Osteocyte (in vitro differentiated cells): ENCODE measurements at regions not wholly inside any gene's neighbourhood (a gene's known extent, or its start where the extent isn't known, plus 50 kb on each side); places are given as distances from the start of the nearest gene placed in this dataset.

ENCODE experiments used
- DNase-seq: peaks from one replicate; pipeline ENCODE4 v3.0.0; 2021; ENCODE audit warnings: mixed read lengths; ENCODE audit not compliant: unreplicated experiment; ENCODE audit errors: extremely low spot score
- H3K27ac Mint-ChIP-seq: one replicate; pipeline ENCODE4 v1.8.0; 2021; ENCODE audit warnings: mild to moderate bottlenecking, mixed read lengths; ENCODE audit not compliant: unreplicated experiment
- H3K27me3 Mint-ChIP-seq: one replicate; pipeline ENCODE4 v1.8.0; 2021; ENCODE audit warnings: mixed read lengths; ENCODE audit not compliant: unreplicated experiment
- H3K36me3 Mint-ChIP-seq: one replicate; pipeline ENCODE4 v1.8.0; 2021; ENCODE audit warnings: mixed read lengths; ENCODE audit not compliant: unreplicated experiment
- H3K4me1 Mint-ChIP-seq: one replicate; pipeline ENCODE4 v1.8.0; 2021; ENCODE audit warnings: mixed read lengths; ENCODE audit not compliant: unreplicated experiment
- H3K4me3 Mint-ChIP-seq: one replicate; pipeline ENCODE4 v1.8.0; 2021; ENCODE audit warnings: mild to moderate bottlenecking, moderate library complexity, mixed read lengths; ENCODE audit not compliant: unreplicated experiment
- H3K9me3 Mint-ChIP-seq: one replicate; pipeline ENCODE4 v1.8.0; 2021; ENCODE audit warnings: mixed read lengths; ENCODE audit not compliant: unreplicated experiment
- TF ChIP-seq, protein P1 (sequence below): fragments of 200-600 bp; sonication (generic); IDR thresholded peaks from 2 replicates; pipeline ENCODE4 v1.5.0; 2021; ENCODE audit warnings: antibody characterized with exemption, mild to moderate bottlenecking, moderate library complexity

DNA sequence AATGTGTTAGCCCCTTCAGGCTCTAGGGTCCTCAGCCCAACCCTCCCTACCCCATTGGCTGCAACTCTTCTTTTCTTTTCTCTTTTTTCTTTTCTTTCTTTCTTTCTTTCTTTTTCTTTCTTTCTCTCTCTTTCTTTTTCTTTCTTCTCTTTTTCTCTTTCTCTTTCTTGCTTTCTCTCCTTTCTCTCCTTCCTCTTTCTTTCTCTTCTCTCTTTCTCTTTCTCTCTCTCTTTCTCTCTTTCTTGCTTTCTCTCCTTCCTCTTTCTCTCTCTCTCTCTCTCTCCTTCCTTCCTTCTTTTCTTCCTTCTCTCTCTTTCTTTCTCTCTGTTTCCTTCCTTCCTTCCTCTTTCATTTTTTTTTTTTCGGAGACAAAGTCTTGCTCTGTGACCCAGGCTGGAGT, 458.9 kb downstream of the TYW1 start:
- Mint-ChIP-seq H3K36me3 (no peaks in the 10 kb centered on the region), H3K9me3 (peaks cover 6% of the 10 kb centered on the region), H3K27me3 (no peaks in the 10 kb centered on the region), H3K27ac (no peak overlapping the region), H3K4me3 (no peak overlapping the region), H3K4me1 (no peaks in the 10 kb centered on the region)
- DNase-seq = no peak
- TF ChIP-seq, protein P1, sequence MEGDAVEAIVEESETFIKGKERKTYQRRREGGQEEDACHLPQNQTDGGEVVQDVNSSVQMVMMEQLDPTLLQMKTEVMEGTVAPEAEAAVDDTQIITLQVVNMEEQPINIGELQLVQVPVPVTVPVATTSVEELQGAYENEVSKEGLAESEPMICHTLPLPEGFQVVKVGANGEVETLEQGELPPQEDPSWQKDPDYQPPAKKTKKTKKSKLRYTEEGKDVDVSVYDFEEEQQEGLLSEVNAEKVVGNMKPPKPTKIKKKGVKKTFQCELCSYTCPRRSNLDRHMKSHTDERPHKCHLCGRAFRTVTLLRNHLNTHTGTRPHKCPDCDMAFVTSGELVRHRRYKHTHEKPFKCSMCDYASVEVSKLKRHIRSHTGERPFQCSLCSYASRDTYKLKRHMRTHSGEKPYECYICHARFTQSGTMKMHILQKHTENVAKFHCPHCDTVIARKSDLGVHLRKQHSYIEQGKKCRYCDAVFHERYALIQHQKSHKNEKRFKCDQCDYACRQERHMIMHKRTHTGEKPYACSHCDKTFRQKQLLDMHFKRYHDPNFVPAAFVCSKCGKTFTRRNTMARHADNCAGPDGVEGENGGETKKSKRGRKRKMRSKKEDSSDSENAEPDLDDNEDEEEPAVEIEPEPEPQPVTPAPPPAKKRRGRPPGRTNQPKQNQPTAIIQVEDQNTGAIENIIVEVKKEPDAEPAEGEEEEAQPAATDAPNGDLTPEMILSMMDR = no peak

GRCh38 chr7:67462781-67463191, 466.2 kb downstream of the TYW1 start:
- Mint-ChIP-seq H3K27ac (no peak overlapping the region), H3K4me3 (no peak overlapping the region), H3K9me3 (peaks cover 6% of the 10 kb centered on the region), H3K27me3 (no peaks in the 10 kb centered on the region), H3K4me1 (no peaks in the 10 kb centered on the region), H3K36me3 (no peaks in the 10 kb centered on the region)
- TF ChIP-seq, protein P1 = no peak
- DNase-seq = no peak

GRCh38 chr7:67463316-67463715, 466.7 kb downstream of the TYW1 start:
- Mint-ChIP-seq H3K4me3 (no peak overlapping the region), H3K27me3 (no peaks in the 10 kb centered on the region), H3K9me3 (peaks cover 8% of the 10 kb centered on the region), H3K27ac (no peak overlapping the region), H3K36me3 (no peaks in the 10 kb centered on the region), H3K4me1 (no peaks in the 10 kb centered on the region)
- DNase-seq = no peak
- TF ChIP-seq, protein P1 = no peak

DNA sequence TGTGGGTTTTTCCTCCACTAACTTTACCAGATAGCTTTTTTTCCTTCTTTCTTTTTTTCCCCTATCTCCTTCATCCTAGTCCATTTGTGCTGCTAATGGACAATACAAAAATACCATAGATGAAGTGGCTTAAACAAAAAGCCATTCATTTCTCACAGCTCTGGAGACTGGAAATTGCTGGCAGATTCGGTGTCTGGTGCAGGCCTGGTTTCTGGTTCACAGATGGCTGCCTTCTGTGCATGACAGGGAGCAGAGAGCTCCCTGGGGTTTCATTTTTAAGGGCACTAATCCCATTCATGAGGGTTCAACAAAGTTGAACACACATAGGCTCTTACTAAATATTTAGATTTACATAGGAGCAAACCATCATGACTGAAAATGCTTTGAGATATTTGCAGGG, 467.4 kb downstream of the TYW1 start:
- DNase-seq = no peak
- H3K27me3 Mint-ChIP-seq = no peaks in the 10 kb centered on the region
- TF ChIP-seq, protein P1 = no peak
- no peak overlapping the region for H3K27ac Mint-ChIP-seq
- H3K4me1 Mint-ChIP-seq = no peaks in the 10 kb centered on the region
- no peaks in the 10 kb centered on the region for H3K36me3 Mint-ChIP-seq
- peaks cover 8% of the 10 kb centered on the region for H3K9me3 Mint-ChIP-seq
- no peak overlapping the region for H3K4me3 Mint-ChIP-seq

- H3K27ac Mint-ChIP-seq = no peak overlapping the region
- no peaks in the 10 kb centered on the region for H3K4me1 Mint-ChIP-seq
- H3K4me3 Mint-ChIP-seq = no peak overlapping the region
- H3K36me3 Mint-ChIP-seq = no peaks in the 10 kb centered on the region
- TF ChIP-seq, protein P1 = no peak
- DNase-seq = no peak
- H3K27me3 Mint-ChIP-seq = no peaks in the 10 kb centered on the region
- H3K9me3 Mint-ChIP-seq = peaks cover 8% of the 10 kb centered on the region
Observed at GRCh38 chr7:67466109-67466508, 469.5 kb downstream of the TYW1 start.
